ENCODE measurements at regions not wholly inside any gene's neighbourhood (a gene's known extent, or its start where the extent isn't known, plus 50 kb on each side); places are given as distances from the start of the nearest gene placed in this dataset.
"Not testable (repeated sequence)": the region's sequence is repeated elsewhere in the genome, so short reads cannot be mapped to it uniquely, and the experiment has no call there.

DNA sequence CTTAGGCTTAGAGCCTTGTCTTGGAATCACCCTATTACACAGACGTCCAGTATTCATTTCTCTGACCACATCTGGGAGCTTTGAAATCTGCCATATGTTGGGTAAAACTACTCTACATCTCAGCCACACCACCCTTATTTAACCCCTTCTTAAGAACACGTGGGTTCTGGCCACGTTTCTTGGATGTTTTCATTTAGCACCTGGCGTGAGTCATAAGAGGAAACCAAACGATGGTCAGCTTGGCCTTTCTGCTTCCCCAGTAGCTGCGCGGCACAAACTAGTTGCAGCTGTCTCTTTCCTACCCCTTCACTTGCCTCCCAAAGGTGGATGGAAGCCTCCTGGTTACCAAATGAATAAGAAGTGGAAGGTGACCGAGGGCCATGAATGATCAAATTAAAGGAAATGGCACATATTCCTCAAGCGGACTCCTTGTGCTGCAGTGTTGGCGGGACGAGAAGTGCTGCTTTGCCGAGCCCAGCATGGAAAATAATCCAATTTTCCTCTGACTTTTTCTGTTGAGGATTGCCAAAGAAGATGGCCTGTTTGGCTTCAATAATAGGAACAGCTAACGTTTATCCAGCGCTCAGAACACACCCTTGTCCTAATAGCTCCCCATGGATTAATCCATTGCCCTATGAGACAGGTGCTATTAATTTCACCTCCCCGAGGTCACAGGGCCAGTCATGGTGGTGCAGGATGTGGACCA, 154.1 kb downstream of the ZNF664 start:
- H3K36me3 ChIP-seq (ENCODE audit: insufficient read depth) = no peaks in the 10 kb centered on the region
- DNase-seq (ENCODE audit: extremely low spot score) = no peak

DNA sequence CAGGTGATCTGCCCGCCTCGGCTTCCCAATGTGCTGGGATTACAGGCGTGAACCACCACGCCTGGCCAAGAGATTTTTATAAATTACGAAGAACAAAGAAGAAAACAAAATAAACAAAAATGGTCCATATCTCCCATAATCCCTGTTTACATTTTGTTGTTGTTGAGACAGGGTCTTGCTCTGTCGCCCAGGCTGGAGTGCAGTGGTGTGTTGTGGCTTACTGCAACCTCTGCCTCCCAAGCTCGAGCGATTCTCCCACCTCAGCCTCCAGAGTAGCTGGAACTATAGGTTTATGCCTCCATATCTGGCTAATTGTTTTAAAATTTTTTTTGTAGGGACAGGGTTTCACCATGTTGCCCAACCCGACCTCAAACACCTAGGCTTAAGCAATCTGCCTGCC, 156.1 kb downstream of the ZNF664 start:
- Histone ChIP-seq H3K36me3 (ENCODE audit: insufficient read depth) (no peaks in the 10 kb centered on the region), H3K4me3 (ENCODE audit: low read depth, low read length) (no peak overlapping the region), H3K27ac (ENCODE audit: low read depth) (no peak overlapping the region), H3K4me1 (ENCODE audit: insufficient read depth) (no peaks in the 10 kb centered on the region)
- 92% methylated on average over 9 of the region's 9 CpGs for WGBS
- no peak for DNase-seq (ENCODE audit: extremely low spot score)

More for the DNA sequence above, 154.1 kb downstream of the ZNF664 start:
- no peak overlapping the region for H3K27ac ChIP-seq (ENCODE audit: low read depth)
- H3K4me3 ChIP-seq (ENCODE audit: low read depth, low read length) = no peak overlapping the region
- 69% methylated on average over 15 of the region's 15 CpGs for WGBS
- no peaks in the 10 kb centered on the region for H3K4me1 ChIP-seq (ENCODE audit: insufficient read depth)

DNA sequence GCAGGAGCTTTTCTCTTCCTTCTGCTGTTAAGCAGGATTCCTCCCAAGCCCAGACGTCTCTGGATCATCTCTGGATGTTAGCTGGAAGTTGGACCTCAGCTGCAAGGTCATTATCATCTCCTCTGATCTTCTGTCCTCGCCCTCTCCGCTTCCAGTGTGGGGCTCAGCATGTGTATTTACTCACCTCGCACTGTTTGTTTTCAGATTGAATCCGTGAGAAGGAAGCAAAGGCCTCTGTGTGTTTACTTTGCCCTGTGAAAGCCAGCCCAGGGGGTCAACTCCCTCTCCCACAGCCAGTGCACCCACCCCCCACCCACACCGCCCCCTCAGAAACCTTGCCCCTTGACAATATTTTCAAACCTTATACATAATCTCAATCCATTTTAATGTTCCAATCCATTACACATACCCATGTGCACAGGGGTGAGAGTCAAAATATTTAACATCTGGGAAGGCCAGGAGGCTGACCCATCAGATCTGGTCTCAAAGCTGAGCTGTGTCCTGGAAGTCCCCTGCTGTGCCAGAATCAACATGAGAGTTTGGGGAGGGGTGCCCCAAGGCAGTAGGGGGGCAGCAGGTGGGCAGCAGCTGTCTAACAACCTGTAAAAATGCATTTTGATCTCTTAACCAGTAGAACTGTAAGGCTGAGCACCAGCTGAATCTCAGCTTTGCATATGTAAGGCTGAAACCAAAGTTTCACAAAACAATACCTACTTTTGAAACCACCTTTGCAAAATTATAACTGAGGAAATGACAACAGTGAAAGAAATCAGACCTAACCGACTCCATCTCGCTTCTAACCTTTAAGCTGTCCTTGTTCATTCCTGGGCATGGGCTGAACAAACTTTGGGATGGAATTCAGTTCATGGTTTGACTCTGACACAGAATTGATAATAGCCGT, 157.9 kb downstream of the ZNF664 start:
- H3K4me3 ChIP-seq (ENCODE audit: low read depth, low read length) = no peak overlapping the region
- no peak overlapping the region for H3K27ac ChIP-seq (ENCODE audit: low read depth)
- DNase-seq (ENCODE audit: extremely low spot score) = no peak
- no peaks in the 10 kb centered on the region for H3K4me1 ChIP-seq (ENCODE audit: insufficient read depth)
- H3K36me3 ChIP-seq (ENCODE audit: insufficient read depth) = no peaks in the 10 kb centered on the region
- WGBS = 58% methylated on average over 9 of the region's 9 CpGs

DNA sequence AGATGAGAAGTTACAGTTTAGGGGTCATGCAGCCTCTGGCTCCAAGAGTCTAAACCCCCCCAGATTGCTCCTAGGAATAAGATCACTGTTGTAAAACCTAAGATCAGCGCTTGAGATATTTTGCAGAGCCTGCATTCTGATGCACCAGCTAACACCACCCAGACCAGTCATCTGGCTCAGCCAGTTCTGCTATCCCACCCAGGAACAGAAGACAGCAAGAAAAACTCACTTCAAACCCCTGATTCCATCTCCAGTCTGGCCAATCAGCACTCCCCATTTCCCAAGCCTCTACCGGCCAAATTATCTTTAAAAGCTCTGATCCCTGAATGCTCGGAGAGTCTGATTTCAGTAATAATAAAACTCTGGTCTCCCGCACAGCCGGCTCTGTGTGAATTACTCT, 158.6 kb downstream of the ZNF664 start:
- DNase-seq (ENCODE audit: extremely low spot score) = no peak
- H3K4me3 ChIP-seq (ENCODE audit: low read depth, low read length) = no peak overlapping the region
- 69% methylated on average over 5 of the region's 5 CpGs for WGBS
- no peaks in the 10 kb centered on the region for H3K4me1 ChIP-seq (ENCODE audit: insufficient read depth)
- no peaks in the 10 kb centered on the region for H3K36me3 ChIP-seq (ENCODE audit: insufficient read depth)
- no peak overlapping the region for H3K27ac ChIP-seq (ENCODE audit: low read depth)

DNA sequence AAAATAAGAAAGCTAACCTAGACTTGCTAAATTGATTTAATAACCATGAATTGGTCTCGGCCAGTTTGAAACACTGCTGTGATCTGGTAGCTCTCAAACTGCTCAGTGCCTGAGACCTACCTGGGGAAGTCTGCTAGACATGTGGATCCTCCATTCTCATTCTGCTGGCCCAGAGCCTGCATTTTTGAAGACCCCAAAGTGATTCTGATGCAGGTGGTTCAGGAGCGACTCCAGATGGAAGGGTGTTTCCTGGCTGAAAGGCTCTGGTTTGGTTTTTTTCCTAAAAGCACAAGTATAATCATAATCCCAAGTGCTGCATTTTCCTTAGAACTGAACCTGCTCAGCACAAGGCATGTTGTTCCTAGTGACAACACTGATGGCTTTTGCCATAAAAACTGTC, 159.5 kb downstream of the ZNF664 start:
- no peak for DNase-seq (ENCODE audit: extremely low spot score)
- Histone ChIP-seq H3K27ac (ENCODE audit: low read depth) (no peak overlapping the region), H3K4me1 (ENCODE audit: insufficient read depth) (no peaks in the 10 kb centered on the region), H3K4me3 (ENCODE audit: low read depth, low read length) (no peak overlapping the region), H3K36me3 (ENCODE audit: insufficient read depth) (no peaks in the 10 kb centered on the region)
- WGBS = 97% methylated on average over 2 of the region's 2 CpGs

DNA sequence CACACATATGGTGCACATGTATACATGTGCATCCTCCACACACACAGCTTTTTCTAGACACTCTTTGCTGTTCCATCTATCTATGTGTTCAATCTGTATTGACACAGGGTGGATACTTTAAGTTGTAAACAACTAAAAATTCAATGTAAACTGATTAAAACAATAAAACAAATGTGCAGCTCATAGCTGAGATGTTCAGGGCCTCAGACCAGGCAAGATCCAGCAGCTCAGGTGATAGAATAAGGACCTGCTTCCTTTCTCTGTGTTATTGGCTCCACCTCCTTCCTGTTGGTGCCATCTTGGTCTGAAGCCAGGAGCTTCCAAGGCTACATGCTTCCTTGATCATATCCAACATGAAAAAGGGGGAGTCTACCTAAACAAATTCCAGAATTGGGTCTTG, 158.1 kb upstream of the RFLNA start:
- Histone ChIP-seq H3K27ac (ENCODE audit: low read depth) (no peak overlapping the region), H3K4me3 (ENCODE audit: low read depth, low read length) (no peak overlapping the region), H3K4me1 (ENCODE audit: insufficient read depth) (no peaks in the 10 kb centered on the region), H3K36me3 (ENCODE audit: insufficient read depth) (no peaks in the 10 kb centered on the region)
- DNase-seq (ENCODE audit: extremely low spot score) = no peak

DNA sequence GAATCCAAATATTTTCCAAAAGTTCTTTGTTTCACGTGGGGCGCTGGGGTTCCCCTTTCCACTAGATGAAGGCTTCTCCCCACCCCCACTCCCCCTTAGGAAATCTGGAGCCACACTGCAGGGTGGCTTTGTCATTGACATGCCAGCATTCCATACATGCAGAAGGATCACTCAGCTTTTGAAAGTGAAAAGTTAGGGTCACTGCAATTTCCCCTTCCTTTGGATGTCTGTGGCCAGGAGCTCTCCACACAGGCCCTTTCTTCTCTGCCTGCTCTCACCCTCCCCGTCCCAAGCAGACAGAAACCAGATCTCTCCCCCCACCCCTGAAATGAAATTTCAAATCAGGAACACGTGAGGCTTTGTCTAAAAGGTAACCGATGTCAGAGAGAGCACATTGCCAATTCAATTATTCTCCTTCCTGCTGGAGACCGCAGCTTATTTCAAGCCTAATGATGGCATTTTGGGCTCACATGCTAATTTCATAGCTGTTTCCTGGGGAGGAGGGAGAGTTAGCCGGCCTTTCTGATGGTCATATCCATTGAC, 153.9 kb upstream of the RFLNA start:
- 57% methylated on average over 7 of the region's 7 CpGs for WGBS
- DNase-seq (ENCODE audit: extremely low spot score) = no peak
- no peak overlapping the region for H3K27ac ChIP-seq (ENCODE audit: low read depth)
- no peaks in the 10 kb centered on the region for H3K36me3 ChIP-seq (ENCODE audit: insufficient read depth)
- H3K4me3 ChIP-seq (ENCODE audit: low read depth, low read length) = no peak overlapping the region
- H3K4me1 ChIP-seq (ENCODE audit: insufficient read depth) = no peaks in the 10 kb centered on the region

DNA sequence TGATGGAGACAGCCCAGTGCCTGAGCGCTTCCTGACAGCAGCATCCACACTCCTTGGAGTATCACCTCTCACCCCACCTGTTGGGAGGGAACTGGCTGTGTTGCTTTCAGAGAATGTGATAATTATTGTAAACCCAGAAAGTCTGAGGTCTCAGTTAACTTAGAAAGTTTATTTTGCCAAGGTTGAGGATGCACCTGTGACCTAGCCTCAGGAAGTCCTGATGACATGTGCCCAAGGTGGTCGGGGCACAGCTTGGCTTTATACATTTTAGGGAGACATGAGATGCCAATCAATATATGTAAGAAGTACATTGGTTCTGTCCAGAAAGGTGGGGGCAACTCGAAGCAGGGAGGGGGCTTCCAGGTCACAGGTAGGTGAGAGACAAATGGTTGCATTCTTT, 153.3 kb upstream of the RFLNA start:
- not testable (repeated sequence) for H3K4me1 ChIP-seq (ENCODE audit: insufficient read depth); H3K4me3 ChIP-seq (ENCODE audit: low read depth, low read length); H3K36me3 ChIP-seq (ENCODE audit: insufficient read depth); H3K27ac ChIP-seq (ENCODE audit: low read depth); DNase-seq (ENCODE audit: extremely low spot score)
- 54% methylated on average over 3 of the region's 3 CpGs for WGBS

DNA sequence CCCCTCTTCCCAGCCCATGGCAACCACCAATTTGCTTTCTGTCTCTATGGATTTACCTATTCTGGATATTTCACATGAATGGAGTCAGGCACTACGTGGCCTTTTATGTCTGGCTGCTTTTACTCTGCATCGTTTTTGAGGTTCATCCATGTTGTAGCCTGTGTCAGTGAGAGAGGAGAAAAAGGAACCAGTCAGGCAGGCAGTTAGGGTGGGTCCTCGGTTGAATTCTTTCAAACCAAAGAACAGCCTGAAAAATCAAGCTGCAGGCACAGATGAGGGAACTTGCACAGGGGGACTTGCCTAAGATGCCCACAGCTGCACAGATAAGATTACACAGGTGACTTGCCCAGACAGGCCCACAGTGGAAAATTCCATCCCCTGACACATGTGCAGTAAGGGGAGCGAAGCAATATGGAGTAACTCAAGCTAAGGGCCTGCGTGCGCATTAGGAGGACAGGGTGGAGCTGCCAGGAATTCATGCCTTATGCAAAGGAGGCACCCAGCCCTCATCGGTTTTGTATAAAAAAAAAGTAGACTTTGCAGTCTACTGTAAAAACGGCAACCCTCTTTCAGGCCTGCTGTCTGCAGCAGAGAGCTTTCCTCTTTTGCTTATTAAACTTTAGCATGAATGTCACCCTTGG, 152.4 kb upstream of the RFLNA start:
- no peak overlapping the region for H3K27ac ChIP-seq (ENCODE audit: low read depth)
- H3K4me3 ChIP-seq (ENCODE audit: low read depth, low read length) = no peak overlapping the region
- WGBS = 92% methylated on average over 8 of the region's 8 CpGs
- H3K36me3 ChIP-seq (ENCODE audit: insufficient read depth) = no peaks in the 10 kb centered on the region
- DNase-seq (ENCODE audit: extremely low spot score) = no peak
- H3K4me1 ChIP-seq (ENCODE audit: insufficient read depth) = no peaks in the 10 kb centered on the region

DNA sequence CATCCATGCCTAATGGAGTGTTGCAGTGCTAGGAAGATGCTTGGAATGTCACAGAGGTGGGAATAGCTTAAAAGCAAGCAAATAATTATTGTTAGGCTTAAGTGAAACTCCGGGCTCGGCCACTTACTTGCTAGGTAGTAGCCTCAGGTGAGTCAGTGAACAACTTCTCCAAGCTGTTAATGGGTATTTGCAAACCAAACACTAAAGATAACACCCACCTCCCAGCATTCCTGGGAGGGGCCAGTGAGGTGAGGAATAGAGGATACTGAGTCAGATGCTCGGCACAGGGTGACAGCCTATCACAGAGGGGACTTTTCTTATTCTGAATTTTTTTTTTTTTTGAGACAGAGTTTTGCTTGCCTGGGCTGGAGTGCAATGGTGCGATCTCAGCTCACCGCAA, 151.2 kb upstream of the RFLNA start:
- DNase-seq (ENCODE audit: extremely low spot score) = no peak
- H3K4me1 ChIP-seq (ENCODE audit: insufficient read depth) = no peaks in the 10 kb centered on the region
- 91% methylated on average over 5 of the region's 5 CpGs for WGBS
- H3K4me3 ChIP-seq (ENCODE audit: low read depth, low read length) = no peak overlapping the region
- H3K36me3 ChIP-seq (ENCODE audit: insufficient read depth) = no peaks in the 10 kb centered on the region
- no peak overlapping the region for H3K27ac ChIP-seq (ENCODE audit: low read depth)

DNA sequence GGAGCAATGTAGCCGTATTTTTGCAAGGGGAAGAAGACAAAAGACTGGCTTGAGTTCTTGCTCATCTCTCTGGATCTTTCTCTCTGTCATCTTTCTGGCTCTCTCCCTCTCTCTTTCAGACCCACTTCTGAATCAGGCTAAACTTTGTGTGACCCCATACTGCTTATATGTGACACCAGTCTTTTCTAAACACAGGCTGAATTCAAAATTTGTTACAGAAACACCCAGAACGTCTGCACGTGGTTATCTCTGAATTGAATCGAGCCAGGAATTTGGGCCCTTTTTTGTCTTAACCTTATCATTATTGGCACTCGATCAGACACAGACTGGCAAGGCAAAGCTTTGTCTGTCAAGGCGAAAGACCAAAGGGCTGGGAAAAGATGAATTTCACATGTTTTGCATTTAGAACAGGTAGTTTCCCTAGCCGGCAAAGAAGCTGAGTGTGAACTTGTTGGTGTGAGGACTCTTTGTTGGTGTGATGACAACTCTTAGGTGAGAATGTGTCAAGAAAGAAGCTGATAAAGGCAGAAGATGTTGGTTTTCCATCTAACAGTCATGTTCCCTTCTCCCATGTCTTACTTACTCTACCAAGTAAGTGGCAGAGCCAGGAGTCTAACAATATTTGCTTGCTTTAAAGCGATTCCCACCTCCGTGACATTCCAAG, 150.2 kb upstream of the RFLNA start:
- Histone ChIP-seq H3K27ac (ENCODE audit: low read depth) (no peak overlapping the region), H3K4me1 (ENCODE audit: insufficient read depth) (no peaks in the 10 kb centered on the region), H3K4me3 (ENCODE audit: low read depth, low read length) (no peak overlapping the region), H3K36me3 (ENCODE audit: insufficient read depth) (no peaks in the 10 kb centered on the region)
- no peak for DNase-seq (ENCODE audit: extremely low spot score)
- WGBS = 61% methylated on average over 9 of the region's 9 CpGs

DNA sequence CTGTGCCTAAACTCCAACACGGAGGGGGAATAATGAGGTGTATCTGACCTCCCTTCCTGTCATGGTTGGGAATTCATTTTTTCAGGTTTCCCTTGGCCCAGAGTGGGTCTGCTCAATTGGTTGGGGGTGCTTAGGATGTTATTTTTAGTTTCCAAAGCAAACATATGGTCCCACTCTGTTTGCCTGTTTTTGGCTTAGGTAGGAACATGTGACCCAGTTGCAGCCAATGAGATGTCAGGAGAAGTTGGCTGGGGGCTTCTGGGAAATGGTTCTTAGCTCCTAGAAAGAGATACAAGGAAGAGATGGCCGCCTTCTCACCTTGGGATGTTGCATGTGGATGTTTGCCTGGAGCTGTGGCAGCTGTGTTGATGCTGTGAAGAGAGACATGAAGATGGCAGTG, 147.9 kb upstream of the RFLNA start:
- Histone ChIP-seq H3K36me3 (ENCODE audit: insufficient read depth) (no peaks in the 10 kb centered on the region), H3K4me1 (ENCODE audit: insufficient read depth) (no peaks in the 10 kb centered on the region), H3K4me3 (ENCODE audit: low read depth, low read length) (no peak overlapping the region), H3K27ac (ENCODE audit: low read depth) (no peak overlapping the region)
- 86% methylated on average over 2 of the region's 2 CpGs for WGBS
- no peak for DNase-seq (ENCODE audit: extremely low spot score)

DNA sequence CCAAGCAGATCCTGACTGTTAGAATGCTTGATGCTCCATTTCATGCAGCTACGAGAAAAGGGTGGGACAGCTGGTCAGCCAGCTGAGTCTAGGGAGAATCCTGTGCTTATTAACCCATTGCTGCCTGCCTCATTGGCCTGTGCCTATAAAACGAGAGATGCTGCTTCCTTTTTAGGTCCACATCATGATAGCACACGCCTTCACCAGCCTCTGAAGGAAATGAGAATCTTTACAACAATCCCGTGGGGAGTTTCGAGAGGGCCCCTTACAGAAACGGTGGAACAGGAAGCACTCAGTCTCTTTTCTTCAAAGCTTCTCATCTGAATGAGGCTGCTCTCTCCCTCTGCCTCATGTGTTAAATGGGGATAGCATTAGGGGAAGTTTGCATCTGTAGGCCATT, 147.3 kb upstream of the RFLNA start:
- H3K36me3 ChIP-seq (ENCODE audit: insufficient read depth) = no peaks in the 10 kb centered on the region
- 49% methylated on average over 6 of the region's 6 CpGs for WGBS
- no peak overlapping the region for H3K27ac ChIP-seq (ENCODE audit: low read depth)
- no peak for DNase-seq (ENCODE audit: extremely low spot score)
- H3K4me3 ChIP-seq (ENCODE audit: low read depth, low read length) = no peak overlapping the region
- no peaks in the 10 kb centered on the region for H3K4me1 ChIP-seq (ENCODE audit: insufficient read depth)

Measured in urinary bladder (tissue), 3 donors.